ENCODE measurements at regions not wholly inside any gene's neighbourhood (a gene's known extent, or its start where the extent isn't known, plus 50 kb on each side); places are given as distances from the start of the nearest gene placed in this dataset.

- H3K4ac ChIP-seq (ENCODE audit: low read depth, low read length), result no peak overlapping the region
- H2BK120ac ChIP-seq (ENCODE audit: low read depth, low read length, poor library complexity, severe bottlenecking), result no peak overlapping the region
- H3K18ac ChIP-seq (ENCODE audit: insufficient read length, low read depth, low read length), result no peak overlapping the region
- no peak overlapping the region for H2AFZ ChIP-seq (ENCODE audit: low read length)
- H4K5ac ChIP-seq (ENCODE audit: insufficient read length, low read depth, low read length), result no peak overlapping the region
- DNase-seq, result no peak
- Mint-ChIP-seq H3K27ac (no peak overlapping the region), H3K4me3 (no peak overlapping the region), H3K4me1 (no peaks in the 10 kb centered on the region; a peak in 2 of 4 replicates), H3K9me3 (no peaks in the 10 kb centered on the region), H3K27me3 (ENCODE audit: low read depth) (no peaks in the 10 kb centered on the region), H3K36me3 (ENCODE audit: insufficient read depth in 1 of 3, low read depth in 3 of 3) (no peaks in the 10 kb centered on the region)
- no peak overlapping the region for H2BK20ac ChIP-seq (ENCODE audit: low read depth, low read length, poor library complexity, severe bottlenecking)
- no peak overlapping the region for H2BK15ac ChIP-seq (ENCODE audit: low read depth, low read length)
- no peak overlapping the region for H3K4me2 ChIP-seq (ENCODE audit: insufficient read depth, insufficient read length, low read length)
- no peak overlapping the region for H4K8ac ChIP-seq (replicated peaks; ENCODE audit: insufficient read length, low read depth, low read length)
- no peak overlapping the region for H2BK12ac ChIP-seq (ENCODE audit: insufficient read length, low read depth, low read length)
- 0 out of 2 replicates have a peak, but pooled peaks cover 2% of the 10 kb centered on the region for H3K4me1 ChIP-seq (ENCODE audit: insufficient read depth, low read length)
- H3K27me3 ChIP-seq (ENCODE audit: insufficient read depth, low read length), result no peaks in the 10 kb centered on the region
- H4K91ac ChIP-seq (ENCODE audit: insufficient read length, low read depth, low read length), result no peak overlapping the region
- no peak overlapping the region for H3K27ac ChIP-seq (ENCODE audit: insufficient read length, low read depth, low read length)
- H3K56ac ChIP-seq (ENCODE audit: insufficient read length, low read depth, low read length), result no peak overlapping the region
- no peaks in the 10 kb centered on the region for H3K79me2 ChIP-seq (ENCODE audit: insufficient read depth, low read length)
- no peak overlapping the region for H3K9ac ChIP-seq (ENCODE audit: extremely low read depth, insufficient read length, low read length)
- no peak overlapping the region for H3K23ac ChIP-seq (ENCODE audit: insufficient read length, low read depth, low read length)
- no peak overlapping the region for H2AK5ac ChIP-seq (ENCODE audit: insufficient read length, low read length)
- H3T11ph ChIP-seq (ENCODE audit: low read length), result no peak overlapping the region
- WGBS (ENCODE audit: extremely low coverage, insufficient read length, low lambda C conversion rate), result no CpG with 5 or more reads among the region's 1 CpG
- H2BK5ac ChIP-seq (ENCODE audit: insufficient read length, low read length), result no peak overlapping the region
- H4K20me1 ChIP-seq (ENCODE audit: control insufficient read depth, insufficient read depth, insufficient read length), result no peaks in the 10 kb centered on the region
- TF ChIP-seq CTCF (conservative IDR thresholded peaks at IDR 0.05), result no peak
- no peaks in the 10 kb centered on the region for H3K23me2 ChIP-seq (ENCODE audit: insufficient read length, low read depth, low read length, poor library complexity, severe bottlenecking)
- H3K79me1 ChIP-seq (ENCODE audit: insufficient read depth, low read depth, low read length, poor library complexity, severe bottlenecking), result no peaks in the 10 kb centered on the region
- H3K14ac ChIP-seq (ENCODE audit: insufficient read depth, low read length), result no peak overlapping the region
- no peaks in the 10 kb centered on the region for H3K9me3 ChIP-seq (ENCODE audit: control insufficient read depth, low read depth, low read length)
These were observed 291.4 kb upstream of the RND3 start for GRCh38 chr2:150778828-150779227.

All from H9 (cell line).